ENCODE measurements at regions not wholly inside any gene's neighbourhood (a gene's known extent, or its start where the extent isn't known, plus 50 kb on each side); places are given as distances from the start of the nearest gene placed in this dataset.

DNA sequence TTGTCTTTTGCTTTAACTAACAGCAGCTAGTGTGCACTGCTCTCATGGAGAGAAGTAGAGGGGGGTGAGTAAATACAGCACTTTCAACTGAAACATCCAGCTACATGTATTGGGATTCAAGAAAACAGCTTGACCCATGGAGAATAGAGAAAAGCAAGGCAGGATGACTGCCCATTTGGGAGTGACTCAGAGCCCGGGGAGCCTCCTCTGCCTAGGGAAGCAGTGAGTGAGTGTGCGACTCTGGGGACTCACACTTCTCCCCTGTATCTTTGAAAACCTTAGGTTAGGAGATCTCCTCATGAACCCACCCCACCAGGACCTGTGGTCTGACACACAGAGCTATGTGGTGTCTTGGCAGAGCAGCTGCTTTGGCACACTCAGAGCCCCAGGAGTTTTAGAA, 82.0 kb upstream of the PTGFR start:
- TF ChIP-seq POLR2A (IDR thresholded peaks at IDR 0.05), result no peak
- TF ChIP-seq, protein P1, sequence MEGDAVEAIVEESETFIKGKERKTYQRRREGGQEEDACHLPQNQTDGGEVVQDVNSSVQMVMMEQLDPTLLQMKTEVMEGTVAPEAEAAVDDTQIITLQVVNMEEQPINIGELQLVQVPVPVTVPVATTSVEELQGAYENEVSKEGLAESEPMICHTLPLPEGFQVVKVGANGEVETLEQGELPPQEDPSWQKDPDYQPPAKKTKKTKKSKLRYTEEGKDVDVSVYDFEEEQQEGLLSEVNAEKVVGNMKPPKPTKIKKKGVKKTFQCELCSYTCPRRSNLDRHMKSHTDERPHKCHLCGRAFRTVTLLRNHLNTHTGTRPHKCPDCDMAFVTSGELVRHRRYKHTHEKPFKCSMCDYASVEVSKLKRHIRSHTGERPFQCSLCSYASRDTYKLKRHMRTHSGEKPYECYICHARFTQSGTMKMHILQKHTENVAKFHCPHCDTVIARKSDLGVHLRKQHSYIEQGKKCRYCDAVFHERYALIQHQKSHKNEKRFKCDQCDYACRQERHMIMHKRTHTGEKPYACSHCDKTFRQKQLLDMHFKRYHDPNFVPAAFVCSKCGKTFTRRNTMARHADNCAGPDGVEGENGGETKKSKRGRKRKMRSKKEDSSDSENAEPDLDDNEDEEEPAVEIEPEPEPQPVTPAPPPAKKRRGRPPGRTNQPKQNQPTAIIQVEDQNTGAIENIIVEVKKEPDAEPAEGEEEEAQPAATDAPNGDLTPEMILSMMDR (IDR thresholded peaks at IDR 0.05), result no peak

Data from adrenal gland (tissue), 5 donors.